GM12892 (cell line): ENCODE measurements at regions not wholly inside any gene's neighbourhood (a gene's known extent, or its start where the extent isn't known, plus 50 kb on each side); places are given as distances from the start of the nearest gene placed in this dataset.

Source experiments
- POLR2A ChIP-seq: IDR thresholded peaks from 2 replicates; pipeline ENCODE4 v1.6.1; 2011; ENCODE audit warnings: low read depth, low read length, control low read depth
- POLR2AphosphoS5 ChIP-seq: IDR thresholded peaks from 2 replicates; pipeline ENCODE4 v1.6.1; 2011; ENCODE audit warnings: low read depth, low read length, control low read depth

- TF ChIP-seq POLR2A, result no peak
- TF ChIP-seq POLR2AphosphoS5, result no peak
These were observed 737.9 kb upstream of the TMPRSS15 start for GRCh38 chr21:19141511-19141910.
